Prostate gland (tissue), 2 donors: ENCODE measurements at regions not wholly inside any gene's neighbourhood (a gene's known extent, or its start where the extent isn't known, plus 50 kb on each side); places are given as distances from the start of the nearest gene placed in this dataset.

Experiments used
- DNase-seq: peaks from one replicate; pipeline ENCODE4 v3.0.0-alpha.2; 2019; ENCODE audit warnings: low spot score
- H3K27ac ChIP-seq, 2 donors: fragments of 200-600 bp; sonication (generic); 2 replicates each; pipeline ENCODE4 v1.5.1; 2017 to 2019
- H3K27me3 ChIP-seq: fragments of 200-600 bp; sonication (generic); replicated peaks from 2 replicates; pipeline ENCODE4 v1.5.1; 2019; ENCODE audit not compliant: insufficient read depth
- H3K36me3 ChIP-seq, 2 donors: fragments of 200-600 bp; sonication (generic); 1 replicate in 1 of 2; 2 replicates in 1 of 2; pipeline versions ENCODE4 v1.5.1 to v1.8.1; 2017 to 2019
- H3K4me1 ChIP-seq: fragments of 200-600 bp; sonication (generic); replicated peaks from 2 replicates; pipeline ENCODE4 v1.5.1; 2019
- H3K4me3 ChIP-seq, 2 donors: fragments of 200-600 bp; sonication (generic); 2 replicates each; pipeline ENCODE4 v1.5.1; 2017 to 2019
- H3K9me3 ChIP-seq: fragments of 200-600 bp; sonication (generic); 2 replicates; pipeline ENCODE4 v1.5.1; 2017
- POLR2A ChIP-seq: fragments of 450-650 bp; IDR thresholded peaks from one replicate; pipeline ENCODE4 v1.6.1; 2016; ENCODE audit warnings: antibody characterized with exemption, mild to moderate bottlenecking
- POLR2AphosphoS5 ChIP-seq: sonication (generic); formaldehyde crosslinking; IDR thresholded peaks from one replicate; pipeline ENCODE4 v1.6.1; 2017; ENCODE audit warnings: antibody characterized with exemption
- WGBS: methylation state at CpG from one replicate; pipeline ENCODE4 v1.1.5; 2018; 5-methylcytosine and 5-hydroxymethylcytosine counted together
- intact Hi-C: fragments of 100-400 bp; cut with DNase I; formaldehyde crosslinking; loops from one replicate; pipeline ENCODE4 v1.14.2; 2022
- TF ChIP-seq, protein P1 (sequence below), 4 experiments: fragments of 200-600 bp in 2 of 4; fragments of 450-650 bp in 2 of 4; sonication (generic) in 2 of 4; IDR thresholded peaks; 1 replicate in 3 of 4; 2 replicates in 1 of 4; pipeline ENCODE4 v1.5.1; 2016 to 2019; ENCODE audit warnings: antibody characterized with exemption in 4 of 4, mild to moderate bottlenecking in 2 of 4, moderate library complexity in 2 of 4

DNA sequence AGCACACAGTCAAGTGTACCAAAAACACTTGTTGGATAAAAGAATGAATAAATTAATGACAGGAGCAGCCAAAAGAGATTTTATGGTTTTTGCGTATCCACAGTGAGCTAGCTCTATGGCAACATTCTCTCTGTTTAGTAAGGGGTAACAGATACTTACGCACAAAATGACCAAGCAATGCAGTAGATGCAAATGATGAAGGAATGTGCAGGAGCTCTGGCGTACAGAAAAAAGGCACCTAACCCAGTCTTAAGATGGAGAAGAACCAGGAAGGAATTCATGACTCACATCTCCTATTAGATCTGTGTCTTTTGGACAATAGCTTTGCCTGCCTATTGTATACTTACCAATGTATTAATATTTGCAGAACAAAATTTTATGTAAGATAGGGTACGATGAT lies 191.9 kb upstream of the PREP start:
- 78% methylated on average over 4 of the region's 4 CpGs for WGBS
- no peaks in the 10 kb centered on the region for H3K27me3 ChIP-seq
- no peak for DNase-seq
- peak overlapping the region in 1 of 2 donors; percentile 36 for H3K27ac ChIP-seq
- TF ChIP-seq POLR2AphosphoS5 (no peak), POLR2A (no peak)
- TF ChIP-seq, protein P1, sequence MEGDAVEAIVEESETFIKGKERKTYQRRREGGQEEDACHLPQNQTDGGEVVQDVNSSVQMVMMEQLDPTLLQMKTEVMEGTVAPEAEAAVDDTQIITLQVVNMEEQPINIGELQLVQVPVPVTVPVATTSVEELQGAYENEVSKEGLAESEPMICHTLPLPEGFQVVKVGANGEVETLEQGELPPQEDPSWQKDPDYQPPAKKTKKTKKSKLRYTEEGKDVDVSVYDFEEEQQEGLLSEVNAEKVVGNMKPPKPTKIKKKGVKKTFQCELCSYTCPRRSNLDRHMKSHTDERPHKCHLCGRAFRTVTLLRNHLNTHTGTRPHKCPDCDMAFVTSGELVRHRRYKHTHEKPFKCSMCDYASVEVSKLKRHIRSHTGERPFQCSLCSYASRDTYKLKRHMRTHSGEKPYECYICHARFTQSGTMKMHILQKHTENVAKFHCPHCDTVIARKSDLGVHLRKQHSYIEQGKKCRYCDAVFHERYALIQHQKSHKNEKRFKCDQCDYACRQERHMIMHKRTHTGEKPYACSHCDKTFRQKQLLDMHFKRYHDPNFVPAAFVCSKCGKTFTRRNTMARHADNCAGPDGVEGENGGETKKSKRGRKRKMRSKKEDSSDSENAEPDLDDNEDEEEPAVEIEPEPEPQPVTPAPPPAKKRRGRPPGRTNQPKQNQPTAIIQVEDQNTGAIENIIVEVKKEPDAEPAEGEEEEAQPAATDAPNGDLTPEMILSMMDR (IDR thresholded peaks at IDR 0.05): no peak
- intact Hi-C loops: no loop called here
- H3K36me3 ChIP-seq: no peaks in the 10 kb centered on the region
- H3K4me3 ChIP-seq: no peak overlapping the region
- H3K9me3 ChIP-seq: no peaks in the 10 kb centered on the region
- H3K4me1 ChIP-seq: peaks cover 15% of the 10 kb centered on the region

GRCh38 chr6:105593805-105594671 lies 191.2 kb upstream of the PREP start:
- Histone ChIP-seq H3K4me1 (peaks cover 15% of the 10 kb centered on the region), H3K27me3 (no peaks in the 10 kb centered on the region), H3K9me3 (no peaks in the 10 kb centered on the region), H3K36me3 (no peaks in the 10 kb centered on the region), H3K4me3 (no peak overlapping the region), H3K27ac (peak overlapping the region; percentile 5 to 36)
- WGBS: 10% methylated on average over 4 of the region's 4 CpGs
- TF ChIP-seq POLR2A (no peak), POLR2AphosphoS5 (peak; percentile 57)
- intact Hi-C loops: no loop called here
- DNase-seq: peak; percentile 53

DNA sequence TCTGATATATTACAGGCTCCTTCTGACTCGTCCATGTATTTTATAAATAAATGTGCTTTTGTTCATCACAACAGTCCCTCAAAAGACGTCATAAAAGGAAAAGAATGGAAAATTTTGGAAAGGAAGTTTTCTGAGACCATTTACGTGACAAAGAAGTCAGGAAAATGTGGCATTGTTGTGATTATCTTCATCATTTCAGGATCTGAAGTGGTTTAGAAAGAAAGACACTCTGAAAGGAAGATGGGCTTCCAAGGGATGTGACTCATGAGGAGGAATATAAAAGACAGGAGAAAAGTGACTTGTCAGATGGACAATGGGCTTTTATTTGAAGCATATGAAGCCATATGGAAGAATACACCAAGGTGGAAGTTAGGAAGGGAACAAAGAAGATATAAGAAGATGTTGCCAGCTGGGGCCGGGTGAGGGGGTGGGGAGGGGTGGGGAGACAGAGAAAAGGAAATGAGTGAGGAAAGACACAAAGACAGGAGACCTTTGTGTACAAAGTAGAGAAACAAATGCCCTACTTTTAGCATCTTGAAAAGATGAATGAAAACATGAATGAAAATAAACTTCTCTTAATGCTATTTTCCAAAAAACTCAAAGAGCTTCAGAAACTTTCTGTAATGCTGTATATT lies 190.3 kb upstream of the PREP start:
- Histone ChIP-seq H3K27me3 (no peaks in the 10 kb centered on the region), H3K9me3 (no peaks in the 10 kb centered on the region), H3K27ac (peak overlapping the region; percentile 5 to 36), H3K4me3 (no peak overlapping the region), H3K36me3 (no peaks in the 10 kb centered on the region), H3K4me1 (peaks cover 15% of the 10 kb centered on the region)
- no peak for DNase-seq
- WGBS: 68% methylated on average over 4 of the region's 4 CpGs
- intact Hi-C loops: no loop called here
- TF ChIP-seq POLR2A (no peak), POLR2AphosphoS5 (no peak)
- TF ChIP-seq, protein P1 (IDR thresholded peaks at IDR 0.05): no peak

DNA sequence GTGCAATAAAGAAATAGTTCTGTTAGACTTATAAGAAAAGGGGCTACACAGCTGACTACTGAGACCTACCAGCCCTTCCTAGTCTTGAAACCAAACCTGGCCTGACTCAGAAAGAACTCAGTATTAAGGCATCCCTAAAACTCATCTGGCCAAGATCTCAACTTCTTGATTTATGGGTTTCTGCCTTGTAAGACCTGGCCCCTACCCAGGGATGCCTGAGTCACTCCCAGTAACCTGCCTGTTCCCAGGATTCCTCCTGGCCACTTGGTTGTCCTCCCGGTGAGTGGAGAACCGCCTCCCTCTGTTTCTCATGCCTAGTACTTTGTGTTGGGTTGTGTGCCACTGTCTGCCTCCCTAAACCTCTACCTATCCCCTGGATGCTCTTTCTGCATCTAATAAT lies 189.4 kb upstream of the PREP start:
- Histone ChIP-seq H3K27ac (no peak overlapping the region), H3K36me3 (no peaks in the 10 kb centered on the region), H3K4me1 (peaks cover 15% of the 10 kb centered on the region), H3K9me3 (no peaks in the 10 kb centered on the region), H3K4me3 (no peak overlapping the region), H3K27me3 (no peaks in the 10 kb centered on the region)
- 36% methylated on average over 2 of the region's 2 CpGs for WGBS
- intact Hi-C loops: no loop called here
- DNase-seq: peak; percentile 39
- TF ChIP-seq, protein P1 (IDR thresholded peaks at IDR 0.05): no peak
- TF ChIP-seq POLR2AphosphoS5: peak; percentile 46

DNA sequence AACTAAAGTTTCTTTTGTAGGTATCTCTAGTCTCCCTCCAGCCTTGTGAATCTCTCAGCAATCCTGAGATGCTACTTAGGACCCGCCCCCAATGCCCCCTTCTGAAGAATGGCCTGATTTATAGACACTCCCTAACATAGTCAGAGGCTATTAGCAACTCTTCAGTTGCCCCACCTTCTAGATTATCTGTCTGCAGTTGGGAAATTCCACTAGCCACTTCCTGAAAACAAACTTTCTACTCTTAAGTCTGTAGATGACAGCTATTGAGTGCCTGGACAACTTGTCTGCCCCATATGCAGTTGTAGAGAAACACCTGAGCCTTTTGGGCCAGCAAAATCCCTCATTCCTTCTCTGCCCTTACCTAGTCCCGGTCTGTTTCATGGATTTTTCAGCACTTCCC lies 188.2 kb upstream of the PREP start:
- Histone ChIP-seq H3K27ac (no peak overlapping the region), H3K4me1 (peaks cover 10% of the 10 kb centered on the region), H3K9me3 (no peaks in the 10 kb centered on the region), H3K27me3 (no peaks in the 10 kb centered on the region), H3K4me3 (no peak overlapping the region), H3K36me3 (no peaks in the 10 kb centered on the region)
- intact Hi-C loops: no loop called here
- TF ChIP-seq, protein P1 (IDR thresholded peaks at IDR 0.05): no peak
- TF ChIP-seq POLR2AphosphoS5: no peak
- TF ChIP-seq POLR2A: no peak
- no peak for DNase-seq
- 93% methylated on average over 2 of the region's 2 CpGs for WGBS
